ENCODE measurements at regions not wholly inside any gene's neighbourhood (a gene's known extent, or its start where the extent isn't known, plus 50 kb on each side); places are given as distances from the start of the nearest gene placed in this dataset.

DNA sequence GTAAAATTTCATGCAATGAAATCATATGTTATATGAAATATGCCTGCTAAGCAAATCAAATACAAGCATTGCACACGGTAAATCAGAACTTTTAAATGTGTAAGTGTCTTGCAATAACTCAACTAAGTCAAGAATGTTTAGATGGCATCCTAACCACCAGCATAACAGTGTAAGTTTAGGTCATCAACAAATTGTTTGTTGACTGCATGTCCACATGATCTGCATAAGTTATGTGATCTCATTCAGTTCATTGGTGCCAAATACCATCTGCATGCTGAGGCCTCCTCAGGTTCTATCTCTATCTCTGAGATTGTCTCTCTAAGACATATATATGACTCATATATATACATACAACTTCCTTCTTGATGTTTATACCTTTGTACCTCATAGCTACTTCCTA, 159.6 kb upstream of the STK32A start:
- TF ChIP-seq, protein P1, sequence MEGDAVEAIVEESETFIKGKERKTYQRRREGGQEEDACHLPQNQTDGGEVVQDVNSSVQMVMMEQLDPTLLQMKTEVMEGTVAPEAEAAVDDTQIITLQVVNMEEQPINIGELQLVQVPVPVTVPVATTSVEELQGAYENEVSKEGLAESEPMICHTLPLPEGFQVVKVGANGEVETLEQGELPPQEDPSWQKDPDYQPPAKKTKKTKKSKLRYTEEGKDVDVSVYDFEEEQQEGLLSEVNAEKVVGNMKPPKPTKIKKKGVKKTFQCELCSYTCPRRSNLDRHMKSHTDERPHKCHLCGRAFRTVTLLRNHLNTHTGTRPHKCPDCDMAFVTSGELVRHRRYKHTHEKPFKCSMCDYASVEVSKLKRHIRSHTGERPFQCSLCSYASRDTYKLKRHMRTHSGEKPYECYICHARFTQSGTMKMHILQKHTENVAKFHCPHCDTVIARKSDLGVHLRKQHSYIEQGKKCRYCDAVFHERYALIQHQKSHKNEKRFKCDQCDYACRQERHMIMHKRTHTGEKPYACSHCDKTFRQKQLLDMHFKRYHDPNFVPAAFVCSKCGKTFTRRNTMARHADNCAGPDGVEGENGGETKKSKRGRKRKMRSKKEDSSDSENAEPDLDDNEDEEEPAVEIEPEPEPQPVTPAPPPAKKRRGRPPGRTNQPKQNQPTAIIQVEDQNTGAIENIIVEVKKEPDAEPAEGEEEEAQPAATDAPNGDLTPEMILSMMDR (IDR thresholded peaks at IDR 0.05), result no peak
- TF ChIP-seq EZH2 (IDR thresholded peaks at IDR 0.05), result no peak
